Ascending aorta (tissue), 2 donors: ENCODE measurements at regions not wholly inside any gene's neighbourhood (a gene's known extent, or its start where the extent isn't known, plus 50 kb on each side); places are given as distances from the start of the nearest gene placed in this dataset.

ENCODE experiments used
- DNase-seq, 2 donors: peaks; one replicate each; pipeline ENCODE4 v3.0.0-alpha.2; 2019; ENCODE audit warnings: low spot score in 2 of 2
- H3K27ac ChIP-seq, 2 donors: fragments of 200-600 bp; sonication (generic); one replicate each; pipeline ENCODE4 v1.5.1; 2016 to 2017; ENCODE audit warnings: mild to moderate bottlenecking in 1 of 2
- H3K27me3 ChIP-seq: fragments of 200-600 bp; sonication (generic); one replicate; pipeline ENCODE4 v1.5.1; 2017
- H3K36me3 ChIP-seq, 2 donors: fragments of 200-600 bp; sonication (generic); one replicate each; pipeline ENCODE4 v1.5.1; 2016
- H3K4me1 ChIP-seq, 2 donors: fragments of 200-600 bp; sonication (generic); one replicate each; pipeline ENCODE4 v1.5.1; 2016 to 2017; ENCODE audit warnings: mild to moderate bottlenecking in 1 of 2
- H3K4me3 ChIP-seq, 2 donors: fragments of 200-600 bp; sonication (generic); one replicate each; pipeline ENCODE4 v1.5.1; 2016 to 2017; ENCODE audit warnings: mild to moderate bottlenecking in 1 of 2
- H3K9me3 ChIP-seq, 2 donors: fragments of 200-600 bp; sonication (generic); one replicate each; pipeline ENCODE4 v1.5.1; 2016
- intact Hi-C: fragments of 100-400 bp; cut with DNase I; formaldehyde crosslinking; loops from one replicate; pipeline ENCODE4 v1.15.1; 2023
- TF ChIP-seq, protein P1 (sequence below), 3 experiments: fragments of 200-600 bp in 2 of 3; fragments of 450-650 bp in 1 of 3; sonication (generic) in 2 of 3; IDR thresholded peaks; one replicate each; pipeline ENCODE4 v1.5.1; 2016 to 2019; ENCODE audit warnings: antibody characterized with exemption in 3 of 3, mild to moderate bottlenecking in 1 of 3, moderate library complexity in 1 of 3

DNA sequence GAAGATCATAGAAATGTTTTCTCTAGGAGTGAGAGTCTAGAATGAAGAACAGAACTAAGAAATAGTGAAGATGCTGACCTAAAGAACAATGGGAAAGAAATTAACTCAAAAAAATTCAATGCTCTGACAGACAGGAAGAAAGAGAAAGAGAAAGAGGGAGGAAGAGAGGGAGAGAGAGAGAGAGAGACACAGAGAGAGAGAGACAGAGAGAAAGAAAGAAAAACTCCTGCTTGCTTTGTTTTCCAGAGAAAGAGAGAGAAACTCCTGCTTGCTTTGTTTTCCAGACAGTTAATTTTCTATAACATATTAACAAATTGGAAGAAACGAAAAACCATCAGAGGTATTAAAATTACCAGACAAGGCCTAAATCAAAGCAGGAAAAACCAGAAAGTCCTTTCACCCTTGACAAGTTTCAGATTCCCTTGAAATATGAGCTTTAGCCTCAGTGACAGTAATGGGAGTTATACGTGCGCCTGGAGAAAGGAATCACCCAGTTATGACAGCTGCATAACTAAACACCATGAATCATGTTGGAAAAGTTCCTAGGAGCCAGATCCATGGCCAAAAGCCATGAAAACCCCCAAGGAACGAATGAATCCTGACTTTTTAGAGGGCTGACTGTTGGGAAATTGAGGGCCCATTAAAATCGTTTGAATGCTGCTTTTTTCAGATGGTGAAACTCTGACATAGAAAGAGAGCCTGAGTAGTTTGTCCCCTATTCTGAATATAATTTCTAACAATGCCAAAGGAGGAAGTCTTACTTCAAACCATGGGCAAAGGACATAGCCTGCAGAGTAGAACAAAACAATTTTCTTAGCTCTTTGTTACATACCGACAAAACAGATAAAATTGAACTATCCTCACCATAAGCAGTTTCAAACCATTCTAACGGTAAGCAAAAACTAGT, 228.6 kb upstream of the CHST9 start:
- intact Hi-C loops, result no loop called here
- no peaks in the 10 kb centered on the region for H3K27me3 ChIP-seq
- no peaks in the 10 kb centered on the region for H3K36me3 ChIP-seq
- no peak overlapping the region for H3K27ac ChIP-seq
- no peak overlapping the region for H3K4me3 ChIP-seq
- H3K9me3 ChIP-seq, result no peaks in the 10 kb centered on the region
- no peaks in the 10 kb centered on the region for H3K4me1 ChIP-seq
- DNase-seq, result no peak
- TF ChIP-seq, protein P1, sequence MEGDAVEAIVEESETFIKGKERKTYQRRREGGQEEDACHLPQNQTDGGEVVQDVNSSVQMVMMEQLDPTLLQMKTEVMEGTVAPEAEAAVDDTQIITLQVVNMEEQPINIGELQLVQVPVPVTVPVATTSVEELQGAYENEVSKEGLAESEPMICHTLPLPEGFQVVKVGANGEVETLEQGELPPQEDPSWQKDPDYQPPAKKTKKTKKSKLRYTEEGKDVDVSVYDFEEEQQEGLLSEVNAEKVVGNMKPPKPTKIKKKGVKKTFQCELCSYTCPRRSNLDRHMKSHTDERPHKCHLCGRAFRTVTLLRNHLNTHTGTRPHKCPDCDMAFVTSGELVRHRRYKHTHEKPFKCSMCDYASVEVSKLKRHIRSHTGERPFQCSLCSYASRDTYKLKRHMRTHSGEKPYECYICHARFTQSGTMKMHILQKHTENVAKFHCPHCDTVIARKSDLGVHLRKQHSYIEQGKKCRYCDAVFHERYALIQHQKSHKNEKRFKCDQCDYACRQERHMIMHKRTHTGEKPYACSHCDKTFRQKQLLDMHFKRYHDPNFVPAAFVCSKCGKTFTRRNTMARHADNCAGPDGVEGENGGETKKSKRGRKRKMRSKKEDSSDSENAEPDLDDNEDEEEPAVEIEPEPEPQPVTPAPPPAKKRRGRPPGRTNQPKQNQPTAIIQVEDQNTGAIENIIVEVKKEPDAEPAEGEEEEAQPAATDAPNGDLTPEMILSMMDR (IDR thresholded peaks at IDR 0.05), result no peak

DNA sequence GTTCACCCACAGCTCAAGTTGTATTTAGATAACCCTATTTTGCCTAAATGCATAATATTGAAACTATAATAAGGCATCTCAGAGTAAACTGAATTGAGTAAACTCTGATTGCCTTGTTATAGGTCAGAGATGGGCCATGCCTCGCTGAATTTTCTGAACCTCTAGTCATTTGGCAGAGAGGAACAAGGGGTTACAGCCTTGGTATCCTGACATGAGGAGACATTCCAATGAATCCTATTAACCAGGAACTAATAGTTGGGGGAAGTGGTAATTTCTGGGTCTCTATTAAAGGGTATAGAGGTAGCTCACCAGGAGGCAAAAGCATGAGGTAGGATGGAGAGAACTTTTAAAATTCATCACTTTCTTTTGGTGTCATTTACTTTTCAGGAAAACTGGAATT, 227.4 kb upstream of the CHST9 start:
- Histone ChIP-seq H3K36me3 (no peaks in the 10 kb centered on the region), H3K4me3 (no peak overlapping the region), H3K27ac (no peak overlapping the region), H3K4me1 (no peaks in the 10 kb centered on the region), H3K27me3 (no peaks in the 10 kb centered on the region), H3K9me3 (no peaks in the 10 kb centered on the region)
- TF ChIP-seq, protein P1 (IDR thresholded peaks at IDR 0.05), result no peak
- no peak for DNase-seq
- intact Hi-C loops, result no loop called here

DNA sequence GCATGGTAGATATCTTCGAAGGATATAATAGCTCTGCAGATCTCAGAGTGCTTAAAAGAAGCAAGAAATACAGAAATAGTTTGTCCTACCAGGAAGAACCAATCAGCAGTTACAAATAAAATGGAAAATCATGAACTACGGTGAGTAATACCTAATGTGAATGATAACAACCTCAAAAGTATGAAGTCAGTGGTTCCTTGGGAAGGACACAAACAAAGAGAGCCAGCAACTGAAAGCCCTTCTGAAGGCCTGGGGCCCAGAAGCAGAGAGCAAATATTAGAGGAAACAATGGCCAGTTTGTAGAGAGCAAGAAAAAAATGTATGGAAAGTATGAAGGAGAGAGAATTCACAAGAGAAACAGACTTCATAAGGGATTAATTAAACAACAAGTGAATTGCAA, 226.8 kb upstream of the CHST9 start:
- no peaks in the 10 kb centered on the region for H3K4me1 ChIP-seq
- no peaks in the 10 kb centered on the region for H3K9me3 ChIP-seq
- no peaks in the 10 kb centered on the region for H3K27me3 ChIP-seq
- no peak overlapping the region for H3K27ac ChIP-seq
- H3K36me3 ChIP-seq, result no peaks in the 10 kb centered on the region
- TF ChIP-seq, protein P1 (IDR thresholded peaks at IDR 0.05), result no peak
- H3K4me3 ChIP-seq, result no peak overlapping the region
- intact Hi-C loops, result no loop called here
- DNase-seq, result no peak

DNA sequence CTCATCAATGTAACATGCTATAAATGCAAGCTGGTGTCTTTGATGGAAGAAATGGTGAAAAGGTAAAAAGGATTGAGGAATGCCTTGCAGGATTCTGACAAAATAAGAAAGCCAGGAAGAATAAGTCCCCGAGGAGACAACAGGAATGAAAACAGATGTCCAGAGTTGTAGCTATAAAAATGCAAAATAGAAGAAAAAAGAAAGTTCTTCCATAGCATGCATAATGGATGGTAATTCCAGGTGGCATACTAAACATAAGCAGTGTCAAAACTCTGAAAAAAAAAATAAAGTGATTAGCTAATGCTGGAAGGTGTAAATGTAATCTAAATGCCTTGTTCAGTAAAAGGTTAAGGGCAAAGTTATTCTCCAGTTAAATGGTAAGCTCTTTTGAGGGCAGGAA, 225.9 kb upstream of the CHST9 start:
- Histone ChIP-seq H3K27me3 (no peaks in the 10 kb centered on the region), H3K4me3 (no peak overlapping the region), H3K27ac (no peak overlapping the region), H3K9me3 (no peaks in the 10 kb centered on the region), H3K36me3 (no peaks in the 10 kb centered on the region), H3K4me1 (no peaks in the 10 kb centered on the region)
- intact Hi-C loops, result no loop called here
- no peak for DNase-seq
- TF ChIP-seq, protein P1 (IDR thresholded peaks at IDR 0.05), result no peak

DNA sequence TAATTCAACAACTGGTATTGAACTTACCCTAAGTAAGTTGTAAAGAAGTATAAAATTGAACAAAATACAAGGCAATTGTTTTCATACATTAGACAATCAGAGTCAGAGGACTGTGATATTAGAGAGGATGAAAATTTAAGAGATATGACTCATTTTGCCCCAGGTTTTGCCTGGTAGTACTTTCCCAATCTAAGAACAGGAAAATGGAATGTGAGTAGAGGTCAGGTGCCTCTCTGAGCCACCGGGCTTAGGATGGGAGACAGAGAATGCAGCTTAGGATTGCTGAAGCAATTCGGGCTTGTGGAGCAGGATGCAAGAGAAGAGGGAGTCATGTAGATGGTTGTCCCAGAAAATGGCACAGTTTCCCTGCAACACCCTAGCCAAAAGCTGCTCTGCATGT, 219.7 kb upstream of the CHST9 start:
- TF ChIP-seq, protein P1 (IDR thresholded peaks at IDR 0.05), result no peak
- no peaks in the 10 kb centered on the region for H3K9me3 ChIP-seq
- H3K4me1 ChIP-seq, result no peaks in the 10 kb centered on the region
- intact Hi-C loops, result no loop called here
- H3K36me3 ChIP-seq, result no peaks in the 10 kb centered on the region
- H3K27me3 ChIP-seq, result no peaks in the 10 kb centered on the region
- no peak overlapping the region for H3K27ac ChIP-seq
- DNase-seq, result no peak
- no peak overlapping the region for H3K4me3 ChIP-seq
